Activated naive CD4-positive, alpha-beta T cell treated with anti-CD3 and anti-CD28 coated beads, Interleukin-2, amount 10 ng/mL, durations not matched to agents 7 days and 5 days (primary cell): ENCODE measurements at regions not wholly inside any gene's neighbourhood (a gene's known extent, or its start where the extent isn't known, plus 50 kb on each side); places are given as distances from the start of the nearest gene placed in this dataset.

ENCODE experiments used
- CTCF ChIA-PET: fragments of 350-600 bp; sonication (Branson Sonifier 250); formaldehyde crosslinking; loops from one replicate; lab custom pipeline; 2021; ENCODE audit warnings: antibody characterized with exemption; lab: Charles Lee
- DNase-seq: peaks from one replicate; pipeline ENCODE4 v3.0.0-alpha.2; 2020
- H3K27ac Mint-ChIP-seq: one replicate; pipeline ENCODE4 v1.8.0; 2021; ENCODE audit warnings: mild to moderate bottlenecking, moderate library complexity, mixed read lengths
- H3K27me3 Mint-ChIP-seq: one replicate; pipeline ENCODE4 v1.8.0; 2021; ENCODE audit warnings: mild to moderate bottlenecking, mixed read lengths
- H3K36me3 Mint-ChIP-seq: one replicate; pipeline ENCODE4 v1.8.0; 2021; ENCODE audit warnings: mixed read lengths
- H3K4me1 Mint-ChIP-seq: one replicate; pipeline ENCODE4 v1.8.0; 2021; ENCODE audit warnings: mixed read lengths
- H3K4me3 Mint-ChIP-seq: one replicate; pipeline ENCODE4 v1.8.0; 2021; ENCODE audit warnings: mild to moderate bottlenecking, moderate library complexity, mixed read lengths
- H3K9me3 Mint-ChIP-seq: one replicate; pipeline ENCODE4 v1.8.0; 2021; ENCODE audit warnings: mixed read lengths

GRCh38 chr12:97751704-97752103, 289.1 kb downstream of the RMST start:
- Mint-ChIP-seq H3K27ac (no peak overlapping the region), H3K36me3 (no peaks in the 10 kb centered on the region), H3K4me1 (no peaks in the 10 kb centered on the region), H3K4me3 (no peak overlapping the region), H3K9me3 (peaks cover 2% of the 10 kb centered on the region), H3K27me3 (no peaks in the 10 kb centered on the region)
- CTCF ChIA-PET, result no interaction called here
- DNase-seq, result no peak

GRCh38 chr12:97752129-97752528, 289.5 kb downstream of the RMST start:
- Mint-ChIP-seq H3K4me1 (no peaks in the 10 kb centered on the region), H3K27me3 (no peaks in the 10 kb centered on the region), H3K27ac (no peak overlapping the region), H3K36me3 (no peaks in the 10 kb centered on the region), H3K9me3 (peaks cover 2% of the 10 kb centered on the region), H3K4me3 (no peak overlapping the region)
- DNase-seq, result no peak
- CTCF ChIA-PET, result no interaction called here

- no peak for DNase-seq
- no peaks in the 10 kb centered on the region for H3K27me3 Mint-ChIP-seq
- no peak overlapping the region for H3K4me3 Mint-ChIP-seq
- no peaks in the 10 kb centered on the region for H3K4me1 Mint-ChIP-seq
- H3K9me3 Mint-ChIP-seq, result peaks cover 5% of the 10 kb centered on the region
- no peak overlapping the region for H3K27ac Mint-ChIP-seq
- CTCF ChIA-PET, result no interaction called here
- H3K36me3 Mint-ChIP-seq, result no peaks in the 10 kb centered on the region
Measured at GRCh38 chr12:97753332-97753731, 290.7 kb downstream of the RMST start.

- no peak overlapping the region for H3K27ac Mint-ChIP-seq
- no peak overlapping the region for H3K4me3 Mint-ChIP-seq
- no peaks in the 10 kb centered on the region for H3K36me3 Mint-ChIP-seq
- no peaks in the 10 kb centered on the region for H3K4me1 Mint-ChIP-seq
- no peak for DNase-seq
- H3K9me3 Mint-ChIP-seq, result peaks cover 5% of the 10 kb centered on the region
- H3K27me3 Mint-ChIP-seq, result no peaks in the 10 kb centered on the region
- CTCF ChIA-PET, result no interaction called here
Measured at GRCh38 chr12:97754306-97754705, 291.7 kb downstream of the RMST start.

GRCh38 chr12:97756066-97756666, 293.6 kb downstream of the RMST start:
- no peaks in the 10 kb centered on the region for H3K27me3 Mint-ChIP-seq
- DNase-seq, result no peak
- H3K27ac Mint-ChIP-seq, result no peak overlapping the region
- no peaks in the 10 kb centered on the region for H3K36me3 Mint-ChIP-seq
- no peaks in the 10 kb centered on the region for H3K4me1 Mint-ChIP-seq
- no peak overlapping the region for H3K4me3 Mint-ChIP-seq
- CTCF ChIA-PET, result no interaction called here
- H3K9me3 Mint-ChIP-seq, result peaks cover 7% of the 10 kb centered on the region

DNA sequence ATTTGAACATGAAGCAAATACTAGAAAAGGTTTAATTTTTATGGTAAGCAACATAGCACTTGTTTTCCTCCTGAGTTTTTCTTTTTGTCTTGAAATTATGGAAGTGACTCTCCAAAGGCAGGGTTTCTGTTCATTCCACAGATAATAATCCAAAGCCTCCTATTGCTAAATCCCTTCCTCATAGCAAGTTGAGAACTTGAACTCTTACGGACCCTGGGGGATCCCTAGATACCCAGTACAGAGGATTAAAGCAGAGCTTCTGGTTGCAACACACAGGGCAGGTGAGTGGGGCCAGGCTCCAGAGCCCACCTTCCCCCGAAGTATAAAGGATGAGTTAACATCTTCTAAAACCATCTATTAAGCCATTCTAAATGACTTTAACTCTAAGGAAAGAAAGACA, 294.1 kb downstream of the RMST start:
- Mint-ChIP-seq H3K36me3 (no peaks in the 10 kb centered on the region), H3K4me1 (no peaks in the 10 kb centered on the region), H3K27ac (no peak overlapping the region), H3K9me3 (peaks cover 6% of the 10 kb centered on the region), H3K27me3 (no peaks in the 10 kb centered on the region), H3K4me3 (no peak overlapping the region)
- CTCF ChIA-PET, result no interaction called here
- no peak for DNase-seq

DNA sequence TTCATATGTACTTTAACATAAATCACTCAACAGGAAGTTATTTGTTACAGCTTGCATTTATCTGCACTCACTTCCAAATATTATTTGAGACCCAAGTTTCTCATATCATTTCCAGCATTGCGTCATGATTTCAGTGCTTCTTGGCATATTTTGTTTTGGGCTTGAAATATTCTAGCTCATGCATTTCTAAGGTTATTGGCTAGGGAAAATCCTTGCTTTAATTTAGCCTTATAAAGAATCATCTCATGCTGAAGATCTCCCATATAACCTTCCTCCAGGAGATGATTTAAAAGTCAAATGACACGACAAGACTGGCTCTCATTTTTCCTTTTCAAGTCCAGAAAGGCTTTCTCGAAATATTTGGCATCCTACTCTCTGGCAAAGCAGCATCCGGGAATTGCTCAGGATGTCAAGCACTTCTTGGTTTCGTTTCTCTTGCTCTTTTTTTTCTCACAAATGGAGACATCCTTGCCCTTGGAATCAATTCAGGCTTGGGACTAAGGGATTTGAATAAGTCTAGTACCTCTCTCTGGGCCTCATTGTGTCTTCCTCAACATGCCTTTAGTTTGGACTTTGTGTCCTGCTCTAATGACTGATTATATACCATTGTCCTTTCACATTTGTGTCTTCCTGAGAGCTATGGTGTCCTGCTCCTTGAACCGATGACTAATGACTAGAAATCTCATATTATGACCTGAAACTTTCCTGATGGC, 295.0 kb downstream of the RMST start:
- no peaks in the 10 kb centered on the region for H3K27me3 Mint-ChIP-seq
- DNase-seq, result no peak
- no peak overlapping the region for H3K27ac Mint-ChIP-seq
- CTCF ChIA-PET, result no interaction called here
- H3K9me3 Mint-ChIP-seq, result peaks cover 7% of the 10 kb centered on the region
- H3K36me3 Mint-ChIP-seq, result no peaks in the 10 kb centered on the region
- no peaks in the 10 kb centered on the region for H3K4me1 Mint-ChIP-seq
- no peak overlapping the region for H3K4me3 Mint-ChIP-seq

GRCh38 chr12:97758194-97758501, 295.5 kb downstream of the RMST start:
- Mint-ChIP-seq H3K27me3 (no peaks in the 10 kb centered on the region), H3K4me3 (no peak overlapping the region), H3K9me3 (peaks cover 7% of the 10 kb centered on the region), H3K27ac (no peak overlapping the region), H3K4me1 (no peaks in the 10 kb centered on the region), H3K36me3 (no peaks in the 10 kb centered on the region)
- CTCF ChIA-PET, result no interaction called here
- no peak for DNase-seq

- no peak overlapping the region for H3K27ac Mint-ChIP-seq
- H3K4me1 Mint-ChIP-seq, result no peaks in the 10 kb centered on the region
- DNase-seq, result no peak
- CTCF ChIA-PET, result no interaction called here
- H3K27me3 Mint-ChIP-seq, result no peaks in the 10 kb centered on the region
- no peak overlapping the region for H3K4me3 Mint-ChIP-seq
- peaks cover 7% of the 10 kb centered on the region for H3K9me3 Mint-ChIP-seq
- H3K36me3 Mint-ChIP-seq, result no peaks in the 10 kb centered on the region
Measured at GRCh38 chr12:97758586-97758985, 296.0 kb downstream of the RMST start.

- H3K27ac Mint-ChIP-seq, result no peak overlapping the region
- DNase-seq, result no peak
- no peak overlapping the region for H3K4me3 Mint-ChIP-seq
- peaks cover 7% of the 10 kb centered on the region for H3K9me3 Mint-ChIP-seq
- no peaks in the 10 kb centered on the region for H3K4me1 Mint-ChIP-seq
- no peaks in the 10 kb centered on the region for H3K27me3 Mint-ChIP-seq
- no peaks in the 10 kb centered on the region for H3K36me3 Mint-ChIP-seq
- CTCF ChIA-PET, result no interaction called here
Measured at GRCh38 chr12:97760601-97761000, 298.0 kb downstream of the RMST start.

DNA sequence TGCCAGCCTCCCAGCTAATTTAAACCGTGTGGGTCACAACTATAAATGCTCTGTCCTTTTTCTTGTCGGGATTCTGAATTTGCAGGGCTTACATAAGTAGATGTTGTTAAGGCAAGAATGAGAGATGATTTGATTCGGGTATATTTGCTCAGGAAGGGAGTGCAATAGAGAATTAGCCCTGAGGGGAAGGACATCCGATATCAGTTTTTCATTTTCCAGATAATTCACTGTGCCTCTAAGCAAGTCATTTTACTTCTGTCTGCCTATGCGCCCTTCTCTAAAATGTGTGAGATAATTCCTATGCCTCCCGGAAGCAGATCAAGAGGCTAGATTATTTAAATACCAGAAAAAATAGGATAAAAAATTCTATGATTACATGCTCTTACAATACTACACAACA, 300.5 kb downstream of the RMST start:
- H3K4me1 Mint-ChIP-seq, result no peaks in the 10 kb centered on the region
- H3K27me3 Mint-ChIP-seq, result no peaks in the 10 kb centered on the region
- no peaks in the 10 kb centered on the region for H3K36me3 Mint-ChIP-seq
- no peak for DNase-seq
- H3K4me3 Mint-ChIP-seq, result no peak overlapping the region
- H3K9me3 Mint-ChIP-seq, result peaks cover 7% of the 10 kb centered on the region
- H3K27ac Mint-ChIP-seq, result no peak overlapping the region
- CTCF ChIA-PET, result no interaction called here

DNA sequence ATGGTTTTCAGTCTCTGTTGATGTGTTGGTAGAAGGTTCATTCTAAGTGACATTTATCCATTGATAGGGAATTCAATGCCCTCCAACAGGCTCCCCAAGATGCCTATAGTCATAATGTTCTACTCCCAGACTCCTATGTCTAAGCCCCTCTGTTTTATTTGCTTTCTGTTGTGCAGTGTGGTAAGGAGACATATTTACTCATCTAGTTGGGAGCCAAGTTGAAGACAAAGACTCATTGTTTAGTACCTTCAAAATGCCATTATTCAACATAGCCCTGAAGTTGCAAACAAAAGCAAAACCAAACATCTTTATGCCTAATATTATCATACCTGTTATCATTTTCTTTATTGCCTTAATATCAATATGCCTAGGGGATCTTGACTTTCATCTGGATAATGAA, 302.1 kb downstream of the RMST start:
- Mint-ChIP-seq H3K4me1 (no peaks in the 10 kb centered on the region), H3K27ac (no peak overlapping the region), H3K27me3 (no peaks in the 10 kb centered on the region), H3K9me3 (peaks cover 7% of the 10 kb centered on the region), H3K4me3 (no peak overlapping the region), H3K36me3 (no peaks in the 10 kb centered on the region)
- no peak for DNase-seq
- CTCF ChIA-PET, result no interaction called here

DNA sequence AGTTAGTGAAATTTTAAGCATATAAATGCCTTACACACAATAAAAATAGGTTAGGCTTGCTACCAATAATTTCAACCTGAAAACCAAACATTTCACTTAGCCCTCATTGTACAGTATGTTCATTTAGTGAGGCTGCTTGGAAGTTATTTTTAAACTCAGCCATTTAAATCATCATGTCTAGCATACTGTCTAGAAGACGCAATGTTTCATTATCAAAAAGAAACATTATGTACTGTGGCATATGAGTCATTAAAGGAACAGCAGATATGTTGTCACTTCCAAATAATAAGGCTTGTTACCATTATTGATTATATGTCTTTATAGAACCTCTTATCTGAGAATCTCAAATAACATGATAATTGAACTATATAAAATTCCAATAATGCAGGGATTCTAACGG, 304.7 kb downstream of the RMST start:
- no peak for DNase-seq
- Mint-ChIP-seq H3K27ac (no peak overlapping the region), H3K9me3 (peaks cover 3% of the 10 kb centered on the region), H3K4me1 (no peaks in the 10 kb centered on the region), H3K27me3 (no peaks in the 10 kb centered on the region), H3K36me3 (no peaks in the 10 kb centered on the region), H3K4me3 (no peak overlapping the region)
- CTCF ChIA-PET, result no interaction called here

DNA sequence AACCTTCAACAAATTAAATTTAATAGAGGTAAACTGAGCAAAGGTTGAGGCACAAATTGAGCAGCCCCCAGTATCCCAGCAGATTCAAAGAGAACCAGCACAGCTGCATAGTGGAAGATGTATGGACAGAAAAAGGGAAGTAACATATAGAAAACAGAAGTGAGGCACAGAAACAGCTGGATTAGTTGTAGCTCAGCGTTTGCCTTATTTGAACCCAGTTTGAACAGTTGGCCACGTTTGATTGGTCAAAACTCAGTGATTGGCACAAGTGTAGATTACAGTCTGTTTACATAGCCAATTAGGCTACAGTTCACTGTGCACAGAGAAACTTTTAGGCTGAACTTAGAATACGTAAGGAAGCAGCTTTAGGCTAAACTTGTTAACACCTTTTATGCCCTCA, 315.5 kb downstream of the RMST start:
- H3K36me3 Mint-ChIP-seq, result no peaks in the 10 kb centered on the region
- CTCF ChIA-PET, result no interaction called here
- no peak overlapping the region for H3K27ac Mint-ChIP-seq
- peaks cover 3% of the 10 kb centered on the region for H3K9me3 Mint-ChIP-seq
- H3K4me3 Mint-ChIP-seq, result no peak overlapping the region
- H3K4me1 Mint-ChIP-seq, result no peaks in the 10 kb centered on the region
- DNase-seq, result no peak
- H3K27me3 Mint-ChIP-seq, result no peaks in the 10 kb centered on the region

GRCh38 chr12:97781342-97781741, 318.7 kb downstream of the RMST start:
- Mint-ChIP-seq H3K27ac (no peak overlapping the region), H3K4me1 (no peaks in the 10 kb centered on the region), H3K9me3 (peaks cover 3% of the 10 kb centered on the region), H3K36me3 (no peaks in the 10 kb centered on the region), H3K4me3 (no peak overlapping the region), H3K27me3 (no peaks in the 10 kb centered on the region)
- no peak for DNase-seq
- CTCF ChIA-PET, result no interaction called here
